Adrenal gland (tissue), 5 donors: ENCODE measurements at regions not wholly inside any gene's neighbourhood (a gene's known extent, or its start where the extent isn't known, plus 50 kb on each side); places are given as distances from the start of the nearest gene placed in this dataset.

Experiments used
- POLR2A ChIP-seq, 2 donors: fragments of 450-650 bp; IDR thresholded peaks; one replicate each; pipeline ENCODE4 v1.6.1; 2017; ENCODE audit warnings: antibody characterized with exemption in 2 of 2, mild to moderate bottlenecking in 2 of 2, moderate library complexity in 1 of 2
- TF ChIP-seq, protein P1 (sequence below), 6 experiments: fragments of 450-650 bp in 4 of 6; fragments of 200-600 bp in 2 of 6; sonication (generic) in 1 of 6; IDR thresholded peaks; 1 replicate in 5 of 6; 2 replicates in 1 of 6; pipeline versions ENCODE4 v1.5.1 to v1.8.0; 2016 to 2021; ENCODE audit warnings: antibody characterized with exemption in 6 of 6, mild to moderate bottlenecking in 2 of 6, moderate library complexity in 1 of 6
- donor health status: DM: no; HTN: no; CAD: no.

DNA sequence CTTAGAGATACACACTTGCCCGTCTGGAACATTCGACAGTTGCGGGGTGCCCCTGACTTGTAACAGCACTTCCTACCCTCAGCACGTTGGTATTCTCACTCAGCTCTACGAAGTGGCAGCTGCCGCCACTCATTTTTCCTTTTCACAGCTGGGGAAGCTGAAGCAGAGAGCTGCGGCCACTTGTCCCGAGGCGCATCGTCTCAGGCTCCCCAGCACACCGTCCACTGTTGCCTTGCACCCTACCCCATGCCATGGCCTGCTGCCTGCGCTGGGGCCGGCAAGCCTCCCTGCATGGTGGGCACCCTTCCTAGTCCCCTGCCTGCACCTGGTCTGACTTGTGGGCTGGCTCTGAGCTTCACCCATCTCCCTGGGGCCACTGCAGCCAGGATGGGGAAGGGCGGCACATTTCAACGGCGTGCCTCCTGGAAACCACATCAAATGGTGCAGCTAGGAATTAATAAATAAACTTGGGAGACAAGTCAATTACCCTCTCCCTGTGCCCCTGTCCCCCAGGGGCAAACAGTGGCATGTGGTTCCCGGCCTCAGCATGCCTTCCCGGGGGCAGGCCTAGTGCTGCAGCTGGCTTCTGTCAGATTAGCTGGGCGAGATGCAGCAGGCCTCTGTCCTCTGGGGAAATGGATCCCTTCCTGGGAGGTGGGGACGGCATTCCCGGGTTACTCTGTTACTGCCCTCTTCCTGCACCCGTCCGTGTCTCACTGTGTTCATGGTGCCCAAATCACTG, 64.7 kb upstream of the HAAO start:
- TF ChIP-seq POLR2A (IDR thresholded peaks at IDR 0.05): no peak
- TF ChIP-seq, protein P1, sequence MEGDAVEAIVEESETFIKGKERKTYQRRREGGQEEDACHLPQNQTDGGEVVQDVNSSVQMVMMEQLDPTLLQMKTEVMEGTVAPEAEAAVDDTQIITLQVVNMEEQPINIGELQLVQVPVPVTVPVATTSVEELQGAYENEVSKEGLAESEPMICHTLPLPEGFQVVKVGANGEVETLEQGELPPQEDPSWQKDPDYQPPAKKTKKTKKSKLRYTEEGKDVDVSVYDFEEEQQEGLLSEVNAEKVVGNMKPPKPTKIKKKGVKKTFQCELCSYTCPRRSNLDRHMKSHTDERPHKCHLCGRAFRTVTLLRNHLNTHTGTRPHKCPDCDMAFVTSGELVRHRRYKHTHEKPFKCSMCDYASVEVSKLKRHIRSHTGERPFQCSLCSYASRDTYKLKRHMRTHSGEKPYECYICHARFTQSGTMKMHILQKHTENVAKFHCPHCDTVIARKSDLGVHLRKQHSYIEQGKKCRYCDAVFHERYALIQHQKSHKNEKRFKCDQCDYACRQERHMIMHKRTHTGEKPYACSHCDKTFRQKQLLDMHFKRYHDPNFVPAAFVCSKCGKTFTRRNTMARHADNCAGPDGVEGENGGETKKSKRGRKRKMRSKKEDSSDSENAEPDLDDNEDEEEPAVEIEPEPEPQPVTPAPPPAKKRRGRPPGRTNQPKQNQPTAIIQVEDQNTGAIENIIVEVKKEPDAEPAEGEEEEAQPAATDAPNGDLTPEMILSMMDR (IDR thresholded peaks at IDR 0.05): no peak
